Liver (tissue), 3 donors: ENCODE measurements at regions not wholly inside any gene's neighbourhood (a gene's known extent, or its start where the extent isn't known, plus 50 kb on each side); places are given as distances from the start of the nearest gene placed in this dataset.

Experiments
- ATF3 ChIP-seq: IDR thresholded peaks from 2 replicates; pipeline ENCODE4 v1.6.1; 2016; ENCODE audit warnings: antibody characterized with exemption
- CTCF ChIP-seq: fragments of 150-350 bp; IDR thresholded peaks from 2 replicates; pipeline ENCODE4 v1.5.1; 2017; ENCODE audit warnings: improper control_type of control experiment, low read depth, low read length; ENCODE audit not compliant: missing input control
- EGR1 ChIP-seq, 2 donors: IDR thresholded peaks; 2 replicates each; pipeline ENCODE4 v1.6.1; 2016 to 2018; ENCODE audit warnings: antibody characterized with exemption in 2 of 2, low read depth in 2 of 2
- GABPA ChIP-seq, 2 donors: IDR thresholded peaks in 1 of 2; conservative IDR thresholded peaks in 1 of 2; 2 replicates each; pipeline ENCODE4 v1.6.1; 2016; ENCODE audit warnings: antibody characterized with exemption in 2 of 2, mild to moderate bottlenecking in 1 of 2, moderate library complexity in 1 of 2
- HNF4G ChIP-seq: IDR thresholded peaks from 2 replicates; pipeline ENCODE4 v1.6.1; 2016; ENCODE audit warnings: antibody characterized with exemption
- MAX ChIP-seq: IDR thresholded peaks from 2 replicates; pipeline ENCODE4 v1.6.1; 2016; ENCODE audit warnings: antibody characterized with exemption
- RAD21 ChIP-seq, 2 donors: IDR thresholded peaks; 2 replicates each; pipeline ENCODE4 v1.6.1; 2016; ENCODE audit warnings: antibody characterized with exemption in 2 of 2, mild to moderate bottlenecking in 2 of 2
- REST ChIP-seq: IDR thresholded peaks from 2 replicates; pipeline ENCODE4 v1.6.1; 2016; ENCODE audit warnings: antibody characterized with exemption, mild to moderate bottlenecking
- RXRA ChIP-seq, 2 donors: IDR thresholded peaks; 2 replicates each; pipeline ENCODE4 v1.6.1; 2017 to 2018; ENCODE audit warnings: antibody characterized with exemption in 2 of 2, mild to moderate bottlenecking in 1 of 2
- SP1 ChIP-seq: IDR thresholded peaks from 2 replicates; pipeline ENCODE4 v1.6.1; 2018; ENCODE audit warnings: antibody characterized with exemption, mild to moderate bottlenecking
- TAF1 ChIP-seq: conservative IDR thresholded peaks from 2 replicates; pipeline ENCODE4 v1.6.1; 2016; ENCODE audit warnings: antibody characterized with exemption, mild to moderate bottlenecking
- YY1 ChIP-seq: IDR thresholded peaks from 2 replicates; pipeline ENCODE4 v1.6.1; 2016; ENCODE audit warnings: antibody characterized with exemption, mild to moderate bottlenecking
- donor health status: healthy.
- donor health status: healthy.

- TF ChIP-seq YY1 (no peak), RAD21 (IDR thresholded peaks at IDR 0.05) (no peak), RXRA (IDR thresholded peaks at IDR 0.05) (no peak), CTCF (no peak), GABPA (IDR thresholded peaks at IDR 0.05 in 1 of 2, conservative IDR thresholded peaks at IDR 0.05 in 1 of 2) (no peak), HNF4G (no peak), EGR1 (IDR thresholded peaks at IDR 0.05; ENCODE audit: low read depth in 2 of 2) (no peak), MAX (no peak), SP1 (no peak), TAF1 (no peak), REST (no peak), ATF3 (no peak)
These were observed 635.4 kb upstream of the FZD8 start for GRCh38 chr10:36277459-36277858.
